CD4-positive, alpha-beta T cell treated with Interferon gamma for 1 hour (primary cell): ENCODE measurements at regions not wholly inside any gene's neighbourhood (a gene's known extent, or its start where the extent isn't known, plus 50 kb on each side); places are given as distances from the start of the nearest gene placed in this dataset.
"Not testable (repeated sequence)": the region's sequence is repeated elsewhere in the genome, so short reads cannot be mapped to it uniquely, and the experiment has no call there.

Source experiments
- DNase-seq: peaks from one replicate; pipeline ENCODE4 v3.0.0-alpha.2; 2020

DNA sequence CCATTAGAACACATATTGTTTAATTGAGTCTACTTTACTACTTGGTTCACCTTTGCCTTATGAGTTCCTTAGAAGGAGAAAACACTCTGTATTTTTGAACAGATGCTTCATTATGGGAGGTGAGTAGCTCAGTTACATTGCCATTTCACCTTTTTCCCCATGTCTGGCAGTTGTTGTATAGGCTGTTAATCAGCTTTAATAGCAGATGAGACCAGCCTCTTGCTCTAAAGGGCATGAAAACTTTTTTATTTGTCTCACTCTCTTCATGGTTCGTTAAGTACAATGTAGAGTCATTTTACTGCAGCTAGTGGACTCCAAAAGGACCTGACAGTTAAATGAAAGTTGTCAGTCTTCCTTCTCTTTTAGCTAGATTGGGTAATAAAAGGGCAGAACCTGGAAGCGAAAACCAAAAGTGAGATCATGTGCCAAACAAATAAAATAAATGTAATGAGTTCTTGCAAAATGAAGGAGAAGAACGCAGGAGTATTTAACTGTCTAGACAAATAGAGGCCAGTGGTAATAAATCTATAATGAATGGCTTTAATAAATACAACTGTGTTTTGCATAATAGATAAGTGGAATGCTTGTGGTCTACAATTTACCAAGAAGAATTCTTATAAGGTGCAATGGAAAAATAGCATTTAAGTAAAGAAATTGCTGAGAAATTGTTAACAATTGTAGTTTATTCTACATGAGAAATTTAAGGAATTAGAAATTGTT is 180.0 kb upstream of the NEGR1 start:
- no peak for DNase-seq

GRCh38 chr1:72442262-72442661 is 159.9 kb upstream of the NEGR1 start:
- no peak for DNase-seq

- no peak for DNase-seq
These were observed 156.7 kb upstream of the NEGR1 start for GRCh38 chr1:72439036-72439435.

GRCh38 chr1:72438270-72438669 is 155.9 kb upstream of the NEGR1 start:
- no peak for DNase-seq

GRCh38 chr1:72435025-72435424 is 152.7 kb upstream of the NEGR1 start:
- no peak for DNase-seq

DNA sequence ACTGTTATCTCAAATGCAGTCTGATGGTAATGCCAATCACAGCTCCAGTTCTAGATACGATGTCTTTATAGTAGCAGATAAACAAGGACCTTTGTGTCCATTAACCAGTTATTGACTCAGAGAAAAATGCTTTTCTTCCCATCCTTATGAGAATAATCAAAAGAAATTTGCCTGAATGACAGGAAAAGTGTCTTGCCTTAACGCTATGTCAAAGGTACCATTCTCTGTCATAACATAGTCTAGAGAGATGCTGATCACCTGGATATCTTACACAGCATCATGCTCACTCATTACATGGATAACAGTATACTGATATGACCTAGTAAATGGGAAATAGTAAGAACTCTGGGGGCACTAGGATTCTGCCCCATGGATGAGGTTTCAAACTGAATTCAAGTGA is 151.7 kb upstream of the NEGR1 start:
- no peak for DNase-seq

- no peak for DNase-seq
These were observed 151.3 kb upstream of the NEGR1 start for GRCh38 chr1:72433591-72433990.

DNA sequence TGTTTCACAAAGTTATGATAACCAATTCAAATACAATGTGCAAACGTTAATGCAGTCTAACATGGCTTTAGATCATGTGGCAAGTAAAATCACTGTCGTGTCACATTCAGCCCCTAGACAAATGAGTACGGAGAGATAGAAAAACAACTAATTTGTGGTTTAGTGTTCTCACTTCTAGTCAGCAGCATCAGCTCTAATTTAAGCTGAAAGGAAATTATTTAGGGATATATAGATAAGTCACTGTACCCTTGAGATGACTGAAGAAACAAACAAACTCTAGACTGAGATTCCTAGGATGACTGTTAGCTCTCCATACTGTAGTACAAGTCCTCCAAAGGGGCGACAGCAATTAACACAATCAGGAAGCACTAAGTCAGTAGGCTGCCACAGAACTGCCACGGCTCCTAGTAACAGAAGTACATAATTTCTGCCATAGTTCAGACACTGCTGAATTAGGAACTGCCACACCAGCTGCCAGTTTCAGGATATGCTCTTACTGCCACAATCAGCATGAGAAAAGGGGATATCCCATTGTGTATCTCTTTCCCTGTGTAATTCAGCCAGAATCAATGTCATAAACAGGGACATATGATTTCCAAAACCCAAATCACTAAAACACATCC is 150.4 kb upstream of the NEGR1 start:
- DNase-seq: no peak

DNA sequence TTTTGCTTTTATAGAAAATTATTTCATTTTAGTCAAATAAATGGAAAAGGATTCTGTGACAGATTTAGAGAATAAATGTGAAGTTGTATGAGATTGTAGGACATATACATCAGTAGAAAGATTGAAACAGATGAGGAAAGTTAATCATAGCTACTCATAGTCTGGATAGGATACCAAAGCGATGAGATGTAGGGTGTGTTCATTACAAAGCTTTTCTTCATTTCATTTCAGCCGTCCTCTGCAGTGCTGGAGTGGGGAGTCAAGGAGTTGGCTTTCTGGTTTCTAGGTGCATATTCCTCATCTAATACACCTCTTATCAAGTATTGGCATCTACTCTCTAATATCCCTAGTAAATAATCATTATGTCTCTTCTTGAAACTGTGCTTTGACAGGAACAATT is 149.5 kb upstream of the NEGR1 start:
- DNase-seq: no peak

- not testable (repeated sequence) for DNase-seq
These were observed 145.9 kb upstream of the NEGR1 start for GRCh38 chr1:72428276-72428675.

DNA sequence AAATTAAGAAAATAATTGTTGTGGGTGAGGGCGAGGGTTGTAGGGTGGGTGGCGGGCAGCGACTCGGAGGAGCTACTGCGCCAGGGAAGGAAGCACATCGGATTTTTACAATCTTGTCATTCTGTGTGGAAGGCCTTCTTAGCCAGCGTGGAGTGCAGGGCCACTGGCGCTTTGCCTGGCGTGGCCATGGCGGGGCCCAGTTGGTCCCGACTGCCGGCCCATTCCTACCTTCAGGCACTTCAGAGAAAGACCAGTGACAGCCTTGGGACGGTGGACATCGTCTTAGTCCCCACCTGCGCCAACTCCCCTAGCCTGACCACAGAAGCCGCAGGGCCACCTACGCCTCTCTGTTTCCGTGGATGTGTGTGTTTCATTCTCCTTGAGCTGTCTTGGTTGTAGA is 136.9 kb upstream of the NEGR1 start:
- no peak for DNase-seq

- DNase-seq: no peak
These were observed 129.9 kb upstream of the NEGR1 start for GRCh38 chr1:72412286-72412685.

DNA sequence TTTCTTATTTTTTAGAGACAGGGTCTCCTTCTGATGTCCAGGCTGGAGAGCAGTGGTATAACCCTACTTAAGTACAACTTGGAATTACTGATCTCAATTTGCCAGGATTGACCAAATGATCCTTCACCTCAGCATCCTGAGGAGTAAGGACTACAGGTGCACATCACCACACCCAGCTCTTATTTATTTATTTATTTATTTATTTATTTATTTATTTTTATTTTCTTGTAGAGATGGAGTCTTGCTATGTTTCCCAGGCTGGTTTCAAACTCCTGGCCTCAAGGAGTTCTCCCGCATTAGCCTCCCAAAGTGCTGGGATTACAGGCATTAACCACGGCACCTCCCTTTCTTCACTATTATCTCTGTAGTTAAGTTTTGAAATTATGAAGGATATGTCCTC is 117.5 kb upstream of the NEGR1 start:
- DNase-seq: no peak

GRCh38 chr1:72397786-72398185 is 115.4 kb upstream of the NEGR1 start:
- DNase-seq: no peak

DNA sequence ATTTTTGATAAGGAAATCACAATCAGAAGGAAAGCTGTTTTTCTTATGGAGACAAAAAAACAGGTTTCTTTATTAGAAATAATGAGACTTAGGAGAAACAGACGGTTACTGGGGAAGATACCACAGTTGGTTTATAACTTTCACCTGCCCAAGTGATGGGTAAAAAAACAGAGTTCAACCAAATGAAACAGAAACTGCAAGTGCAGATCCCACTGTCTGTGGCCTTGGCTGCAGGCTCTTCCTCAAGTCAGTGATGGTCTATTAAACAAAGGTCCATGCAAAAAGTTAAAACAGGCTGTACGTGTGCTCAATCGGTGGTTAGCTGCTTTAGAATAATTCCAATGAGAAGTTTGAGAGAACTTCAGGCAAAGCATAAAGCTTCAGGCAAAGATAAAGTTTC is 112.1 kb upstream of the NEGR1 start:
- DNase-seq: no peak

DNA sequence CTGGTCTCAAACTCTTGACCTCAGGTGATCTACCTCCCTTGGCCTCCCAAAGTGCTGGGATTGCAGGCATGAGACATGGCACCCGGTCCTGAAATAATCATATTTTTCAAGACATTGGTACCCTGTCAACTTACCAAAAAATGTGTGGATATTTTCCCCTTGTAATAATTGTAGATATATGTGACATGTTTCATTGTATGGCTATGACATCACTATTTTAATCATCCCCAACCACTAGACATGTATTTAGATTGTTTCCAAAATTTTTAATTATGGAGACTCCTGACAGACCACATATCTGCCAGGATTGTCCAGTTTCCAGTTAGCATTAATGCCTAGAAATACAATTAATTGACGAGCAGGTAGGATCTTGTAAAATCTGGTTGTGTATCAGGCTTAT is 96.7 kb upstream of the NEGR1 start:
- DNase-seq: no peak

- DNase-seq: no peak
These were observed 92.9 kb upstream of the NEGR1 start for GRCh38 chr1:72375226-72375625.

DNA sequence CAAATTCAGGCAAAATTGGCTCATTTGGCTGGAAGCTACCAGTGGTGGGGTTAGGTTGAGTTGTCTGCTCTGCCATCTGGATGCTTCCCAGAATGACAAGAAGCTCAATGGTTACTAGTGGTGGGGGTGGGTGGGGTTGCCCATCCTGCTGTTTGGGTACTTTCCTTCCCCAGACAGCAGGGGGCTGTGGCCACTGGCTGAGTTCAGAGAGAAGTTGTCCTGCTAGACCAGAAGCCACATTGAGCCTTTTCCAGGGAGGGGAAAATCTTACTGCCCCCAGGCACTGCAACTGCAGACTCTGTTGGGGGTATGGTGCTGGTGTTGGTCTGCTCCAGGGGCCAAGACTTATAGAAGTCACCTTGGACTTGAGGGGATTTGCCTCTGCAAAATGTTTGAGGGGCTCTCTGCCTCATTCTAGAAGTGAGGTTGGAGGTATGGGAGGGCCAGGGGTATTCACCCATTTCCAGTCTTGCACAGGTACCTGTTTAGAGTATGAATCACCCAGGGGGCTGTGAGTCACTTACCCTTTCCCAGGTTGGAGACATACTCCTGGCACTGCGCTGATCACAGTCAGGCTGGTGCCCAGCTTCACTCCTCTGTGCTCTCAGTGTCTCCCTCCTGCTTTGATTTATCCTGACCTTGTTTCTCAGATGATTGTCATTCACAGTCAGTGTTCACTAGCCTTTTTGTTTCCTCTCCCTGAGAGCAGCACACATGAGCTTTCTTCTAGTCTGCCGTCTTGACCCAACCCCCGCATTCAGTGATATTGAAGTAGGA is 89.1 kb upstream of the NEGR1 start:
- no peak for DNase-seq

DNA sequence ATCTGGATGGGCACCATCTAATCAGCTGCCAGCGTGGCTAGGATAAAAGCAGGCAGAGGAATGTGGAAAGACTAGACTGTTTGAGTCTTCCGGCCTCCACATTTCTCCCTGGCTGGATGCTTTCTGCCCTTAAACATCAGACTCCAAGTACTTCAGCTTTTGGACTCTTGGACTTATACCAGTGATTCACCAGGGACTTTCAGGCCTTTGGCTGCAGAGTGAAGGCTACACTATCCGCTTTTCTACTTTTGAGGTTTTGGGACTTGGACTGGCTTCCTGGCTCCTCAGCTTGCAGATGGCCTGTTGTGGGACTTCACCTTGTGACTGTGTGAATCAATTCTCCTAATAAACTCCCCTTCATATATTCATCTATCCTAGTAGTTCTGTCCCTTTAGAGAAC is 88.5 kb upstream of the NEGR1 start:
- DNase-seq: not testable (repeated sequence)

GRCh38 chr1:72369069-72369757 is 86.9 kb upstream of the NEGR1 start:
- DNase-seq: no peak

DNA sequence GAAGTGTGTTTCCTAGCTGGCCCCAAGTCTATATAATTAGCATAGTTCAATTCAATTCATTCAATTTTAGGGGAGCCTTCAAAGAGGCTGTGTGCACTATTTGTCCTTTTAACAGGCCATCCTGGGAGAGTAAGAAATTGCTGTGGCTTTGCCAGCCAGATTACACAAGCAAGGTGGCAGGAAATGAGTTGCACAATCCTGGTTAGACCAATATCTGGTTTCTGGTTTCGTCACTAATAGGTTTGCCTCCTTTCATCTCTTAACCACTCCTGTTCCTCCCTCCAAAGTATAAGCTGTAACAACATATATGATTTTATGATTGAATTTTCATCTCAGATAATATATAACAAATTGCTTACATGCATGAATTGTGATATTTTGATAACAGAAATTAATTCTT is 84.1 kb upstream of the NEGR1 start:
- DNase-seq: peak; percentile 8

DNA sequence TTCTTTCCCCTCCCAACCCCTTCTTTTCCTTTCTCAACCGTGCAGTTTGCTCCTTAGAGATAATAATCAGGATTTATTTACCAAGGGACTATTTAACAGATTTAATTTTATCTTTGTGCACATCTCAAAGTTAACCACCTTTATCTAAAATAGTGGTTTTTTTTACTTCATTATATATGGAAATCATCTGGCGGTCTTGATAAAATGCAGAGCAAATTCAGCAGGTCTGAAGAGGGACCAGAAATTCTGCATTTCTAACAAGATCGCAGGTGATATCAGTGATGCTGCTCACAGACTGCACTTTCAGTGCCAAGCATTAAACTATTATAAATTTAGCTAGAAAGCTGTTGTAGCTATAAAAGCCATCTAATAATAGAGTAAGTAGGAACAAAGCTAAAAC is 83.4 kb upstream of the NEGR1 start:
- DNase-seq: no peak

DNA sequence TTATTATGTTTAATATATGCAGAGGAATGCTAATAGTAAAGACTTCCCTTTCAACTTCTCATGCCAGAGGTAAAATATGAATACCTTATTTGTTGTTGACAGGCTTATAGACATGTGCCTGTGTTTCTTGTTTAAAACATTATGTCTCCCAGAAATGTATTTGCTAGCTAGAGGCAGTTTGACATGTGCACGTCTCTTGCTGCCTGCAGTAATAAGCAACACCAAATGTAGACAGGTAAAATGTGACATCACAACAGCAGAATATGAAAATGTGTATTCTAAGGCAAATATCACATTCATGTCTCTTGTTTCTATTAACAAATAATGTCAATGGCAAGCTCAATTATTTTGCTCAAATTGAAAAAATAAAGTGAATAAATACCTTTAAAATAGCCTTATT is 80.2 kb upstream of the NEGR1 start:
- no peak for DNase-seq

GRCh38 chr1:72357411-72357810 is 75.1 kb upstream of the NEGR1 start:
- DNase-seq: no peak
